ENCODE measurements at regions not wholly inside any gene's neighbourhood (a gene's known extent, or its start where the extent isn't known, plus 50 kb on each side); places are given as distances from the start of the nearest gene placed in this dataset.

DNA sequence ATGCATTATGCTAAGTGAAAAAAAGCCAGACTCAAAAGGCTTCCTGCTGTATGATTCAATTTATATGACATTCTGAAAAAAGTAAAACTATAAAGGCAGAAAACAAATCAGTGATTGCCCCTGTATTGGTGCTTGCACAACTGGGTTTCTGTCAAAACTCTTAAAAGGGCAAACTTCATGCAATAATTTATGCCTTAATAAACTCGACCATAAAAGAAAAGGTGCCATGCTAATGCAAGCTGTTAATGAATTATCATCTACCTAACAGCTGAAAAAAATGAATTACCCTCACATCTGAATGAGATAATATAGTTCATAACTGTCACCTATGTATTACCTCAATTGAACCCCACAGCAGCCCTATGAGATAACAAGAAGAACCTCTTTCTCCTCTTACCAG, 120.8 kb upstream of the ATP1A1 start:
- no peak overlapping the region for H3K9ac ChIP-seq (ENCODE audit: low read length)
- no peaks in the 10 kb centered on the region for H3K79me2 ChIP-seq (ENCODE audit: low read length)
- H3K4me3 ChIP-seq (ENCODE audit: low read length), result no peak overlapping the region
- H3K9me3 ChIP-seq (replicated peaks; ENCODE audit: insufficient read depth, low read length), result no peaks in the 10 kb centered on the region
- no peaks in the 10 kb centered on the region for H3K9me2 ChIP-seq (replicated peaks; ENCODE audit: insufficient read depth, low read length)
- no peaks in the 10 kb centered on the region for H3F3A ChIP-seq (ENCODE audit: insufficient read depth, low read length)
- TF ChIP-seq EZH2 (optimal IDR thresholded peaks at IDR 0.05; ENCODE audit: low read depth, low read length), result no peak
- TF ChIP-seq EZH2phosphoT487 (IDR thresholded peaks at IDR 0.05; ENCODE audit: low read length), result no peak
- TF ChIP-seq, protein P1, sequence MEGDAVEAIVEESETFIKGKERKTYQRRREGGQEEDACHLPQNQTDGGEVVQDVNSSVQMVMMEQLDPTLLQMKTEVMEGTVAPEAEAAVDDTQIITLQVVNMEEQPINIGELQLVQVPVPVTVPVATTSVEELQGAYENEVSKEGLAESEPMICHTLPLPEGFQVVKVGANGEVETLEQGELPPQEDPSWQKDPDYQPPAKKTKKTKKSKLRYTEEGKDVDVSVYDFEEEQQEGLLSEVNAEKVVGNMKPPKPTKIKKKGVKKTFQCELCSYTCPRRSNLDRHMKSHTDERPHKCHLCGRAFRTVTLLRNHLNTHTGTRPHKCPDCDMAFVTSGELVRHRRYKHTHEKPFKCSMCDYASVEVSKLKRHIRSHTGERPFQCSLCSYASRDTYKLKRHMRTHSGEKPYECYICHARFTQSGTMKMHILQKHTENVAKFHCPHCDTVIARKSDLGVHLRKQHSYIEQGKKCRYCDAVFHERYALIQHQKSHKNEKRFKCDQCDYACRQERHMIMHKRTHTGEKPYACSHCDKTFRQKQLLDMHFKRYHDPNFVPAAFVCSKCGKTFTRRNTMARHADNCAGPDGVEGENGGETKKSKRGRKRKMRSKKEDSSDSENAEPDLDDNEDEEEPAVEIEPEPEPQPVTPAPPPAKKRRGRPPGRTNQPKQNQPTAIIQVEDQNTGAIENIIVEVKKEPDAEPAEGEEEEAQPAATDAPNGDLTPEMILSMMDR (IDR thresholded peaks at IDR 0.05; ENCODE audit: low read length), result no peak
- no peaks in the 10 kb centered on the region for H3K27me3 ChIP-seq (replicated peaks; ENCODE audit: insufficient read depth, low read length)
- peaks cover 16% of the 10 kb centered on the region; the same call in 1 of the 2 replicates for H3K4me1 ChIP-seq (ENCODE audit: low read length)
- H4K20me1 ChIP-seq (ENCODE audit: insufficient read depth, low read length), result no peaks in the 10 kb centered on the region
- DNase-seq, result no peak
- no peak overlapping the region for H3K27ac ChIP-seq (ENCODE audit: low read length)
- no peaks in the 10 kb centered on the region for H3K36me3 ChIP-seq (replicated peaks; ENCODE audit: insufficient read depth, low read length)
- H3K4me2 ChIP-seq (ENCODE audit: low read depth, low read length), result no peak overlapping the region
- no peak overlapping the region for H2AFZ ChIP-seq (ENCODE audit: low read length)

DNA sequence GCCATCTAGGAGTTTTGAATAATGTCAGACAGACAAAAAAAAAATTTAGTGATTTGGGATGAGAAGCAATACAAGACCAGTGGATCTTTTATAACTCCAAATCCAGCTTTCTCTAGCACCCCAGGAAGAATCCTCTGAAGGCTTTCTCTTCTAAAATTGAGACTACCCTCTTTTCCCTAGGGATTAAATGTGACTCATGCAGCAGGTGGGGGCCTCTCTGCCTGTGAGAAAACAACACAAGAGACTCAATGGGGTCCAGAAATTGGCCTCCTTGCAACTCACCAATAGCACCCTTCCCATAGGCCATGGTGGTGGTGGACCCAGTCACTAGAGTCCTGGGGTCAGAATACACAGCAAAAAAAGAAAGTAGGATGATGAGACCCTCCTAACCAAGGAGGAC, 120.3 kb upstream of the ATP1A1 start:
- Histone ChIP-seq H3K9me2 (replicated peaks; ENCODE audit: insufficient read depth, low read length) (no peaks in the 10 kb centered on the region), H3K79me2 (ENCODE audit: low read length) (no peaks in the 10 kb centered on the region), H3K36me3 (replicated peaks; ENCODE audit: insufficient read depth, low read length) (no peaks in the 10 kb centered on the region), H3K27me3 (replicated peaks; ENCODE audit: insufficient read depth, low read length) (no peaks in the 10 kb centered on the region), H3K4me3 (ENCODE audit: low read length) (no peak overlapping the region), H3K4me2 (ENCODE audit: low read depth, low read length) (no peak overlapping the region), H3K27ac (ENCODE audit: low read length) (no peak overlapping the region), H3F3A (ENCODE audit: insufficient read depth, low read length) (0 out of 2 replicates have a peak, but pooled peaks cover 2% of the 10 kb centered on the region), H3K9ac (ENCODE audit: low read length) (no peak overlapping the region), H4K20me1 (ENCODE audit: insufficient read depth, low read length) (no peaks in the 10 kb centered on the region), H3K4me1 (ENCODE audit: low read length) (peaks cover 16% of the 10 kb centered on the region; the same call in 1 of the 2 replicates), H3K9me3 (replicated peaks; ENCODE audit: insufficient read depth, low read length) (no peaks in the 10 kb centered on the region), H2AFZ (ENCODE audit: low read length) (no peak overlapping the region)
- TF ChIP-seq EZH2phosphoT487 (IDR thresholded peaks at IDR 0.05; ENCODE audit: low read length) (no peak), EZH2 (optimal IDR thresholded peaks at IDR 0.05; ENCODE audit: low read depth, low read length) (no peak)
- TF ChIP-seq, protein P1 (IDR thresholded peaks at IDR 0.05; ENCODE audit: low read length), result no peak
- DNase-seq, result no peak

DNA sequence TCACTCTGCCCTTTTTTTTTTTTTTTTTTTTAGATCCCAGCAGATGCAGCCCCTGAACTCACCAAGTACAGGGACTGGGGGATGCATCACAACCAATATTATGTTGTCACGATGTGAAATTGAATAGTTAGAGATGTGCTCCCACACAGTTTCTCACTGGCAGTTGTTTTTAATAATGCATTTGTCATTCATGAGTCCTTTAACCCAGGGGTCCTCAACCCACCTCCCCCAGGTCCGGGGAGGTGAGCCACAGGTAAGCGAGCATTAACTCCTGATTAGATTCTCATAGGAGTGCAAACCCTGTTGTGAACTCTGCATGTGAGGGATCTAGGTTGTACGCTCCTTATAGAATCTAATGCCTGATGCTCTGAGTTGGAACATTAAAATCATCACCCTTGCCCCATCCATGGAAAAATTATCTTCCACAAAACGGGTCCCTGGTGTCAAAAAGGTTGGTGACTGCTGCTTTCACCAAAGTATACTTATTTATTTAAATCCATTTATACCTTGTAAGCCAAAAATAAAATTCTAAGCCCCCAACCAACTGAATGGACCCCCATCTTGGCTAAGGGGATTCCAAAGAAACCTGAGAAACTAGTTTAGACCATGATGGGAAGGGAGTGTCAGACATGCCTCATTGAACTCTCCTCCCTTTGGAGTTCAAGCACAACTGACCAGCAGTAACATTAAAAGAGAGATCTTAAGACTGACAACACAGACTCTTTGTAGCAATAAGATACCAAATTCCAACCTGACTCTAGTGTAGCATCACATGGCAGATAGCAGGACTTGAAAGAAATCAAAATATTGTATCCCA, 119.3 kb upstream of the ATP1A1 start:
- Histone ChIP-seq H3K79me2 (ENCODE audit: low read length) (no peaks in the 10 kb centered on the region), H3F3A (ENCODE audit: insufficient read depth, low read length) (0 out of 2 replicates have a peak, but pooled peaks cover 5% of the 10 kb centered on the region), H3K9me2 (replicated peaks; ENCODE audit: insufficient read depth, low read length) (no peaks in the 10 kb centered on the region), H3K9ac (ENCODE audit: low read length) (no peak overlapping the region), H3K27me3 (replicated peaks; ENCODE audit: insufficient read depth, low read length) (no peaks in the 10 kb centered on the region), H3K9me3 (replicated peaks; ENCODE audit: insufficient read depth, low read length) (no peaks in the 10 kb centered on the region), H3K36me3 (replicated peaks; ENCODE audit: insufficient read depth, low read length) (no peaks in the 10 kb centered on the region), H3K4me3 (ENCODE audit: low read length) (no peak overlapping the region), H3K4me2 (ENCODE audit: low read depth, low read length) (no peak overlapping the region), H3K27ac (ENCODE audit: low read length) (no peak overlapping the region), H3K4me1 (ENCODE audit: low read length) (peaks cover 16% of the 10 kb centered on the region; the same call in 1 of the 2 replicates), H4K20me1 (ENCODE audit: insufficient read depth, low read length) (no peaks in the 10 kb centered on the region), H2AFZ (ENCODE audit: low read length) (no peak overlapping the region)
- no peak for DNase-seq
- TF ChIP-seq EZH2phosphoT487 (IDR thresholded peaks at IDR 0.05; ENCODE audit: low read length), result no peak
- TF ChIP-seq, protein P1 (IDR thresholded peaks at IDR 0.05; ENCODE audit: low read length), result no peak
- no peak for TF ChIP-seq EZH2 (optimal IDR thresholded peaks at IDR 0.05; ENCODE audit: low read depth, low read length)
